ENCODE measurements at regions not wholly inside any gene's neighbourhood (a gene's known extent, or its start where the extent isn't known, plus 50 kb on each side); places are given as distances from the start of the nearest gene placed in this dataset.

- TF ChIP-seq POLR2A (IDR thresholded peaks at IDR 0.05; ENCODE audit: low read length) = no peak
- TF ChIP-seq GATA1 (IDR thresholded peaks at IDR 0.05; ENCODE audit: low read depth, low read length) = no peak
Measured at GRCh38 chr12:89064780-89065179, 287.5 kb downstream of the DUSP6 start.
